ENCODE measurements at regions not wholly inside any gene's neighbourhood (a gene's known extent, or its start where the extent isn't known, plus 50 kb on each side); places are given as distances from the start of the nearest gene placed in this dataset.

DNA sequence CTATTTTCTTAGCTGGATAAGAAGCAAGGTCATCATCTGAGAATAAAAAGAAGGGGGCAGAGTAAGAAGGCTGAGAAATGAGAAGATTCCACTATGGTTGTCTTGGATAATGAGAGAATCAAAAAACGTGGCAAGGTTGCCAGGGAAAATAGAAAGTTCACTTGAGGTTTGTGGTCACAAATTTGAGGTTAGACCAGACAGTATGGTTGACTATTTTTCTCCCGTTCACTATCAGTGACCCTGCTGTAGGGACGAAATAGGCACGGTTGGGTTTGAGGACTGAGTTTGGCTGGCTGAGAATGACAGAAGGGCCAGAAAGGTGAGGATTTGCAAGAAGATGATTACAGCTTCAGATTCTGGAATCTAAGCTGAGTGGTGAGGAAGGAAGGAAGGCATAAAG is 266.0 kb upstream of the ZNF462 start:
- TF ChIP-seq, protein P1, sequence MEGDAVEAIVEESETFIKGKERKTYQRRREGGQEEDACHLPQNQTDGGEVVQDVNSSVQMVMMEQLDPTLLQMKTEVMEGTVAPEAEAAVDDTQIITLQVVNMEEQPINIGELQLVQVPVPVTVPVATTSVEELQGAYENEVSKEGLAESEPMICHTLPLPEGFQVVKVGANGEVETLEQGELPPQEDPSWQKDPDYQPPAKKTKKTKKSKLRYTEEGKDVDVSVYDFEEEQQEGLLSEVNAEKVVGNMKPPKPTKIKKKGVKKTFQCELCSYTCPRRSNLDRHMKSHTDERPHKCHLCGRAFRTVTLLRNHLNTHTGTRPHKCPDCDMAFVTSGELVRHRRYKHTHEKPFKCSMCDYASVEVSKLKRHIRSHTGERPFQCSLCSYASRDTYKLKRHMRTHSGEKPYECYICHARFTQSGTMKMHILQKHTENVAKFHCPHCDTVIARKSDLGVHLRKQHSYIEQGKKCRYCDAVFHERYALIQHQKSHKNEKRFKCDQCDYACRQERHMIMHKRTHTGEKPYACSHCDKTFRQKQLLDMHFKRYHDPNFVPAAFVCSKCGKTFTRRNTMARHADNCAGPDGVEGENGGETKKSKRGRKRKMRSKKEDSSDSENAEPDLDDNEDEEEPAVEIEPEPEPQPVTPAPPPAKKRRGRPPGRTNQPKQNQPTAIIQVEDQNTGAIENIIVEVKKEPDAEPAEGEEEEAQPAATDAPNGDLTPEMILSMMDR (IDR thresholded peaks at IDR 0.05): no peak
- TF ChIP-seq EZH2 (IDR thresholded peaks at IDR 0.05): no peak

Data from neural progenitor cell (in vitro differentiated cells).